ENCODE measurements at regions not wholly inside any gene's neighbourhood (a gene's known extent, or its start where the extent isn't known, plus 50 kb on each side); places are given as distances from the start of the nearest gene placed in this dataset.
"Not testable (repeated sequence)": the region's sequence is repeated elsewhere in the genome, so short reads cannot be mapped to it uniquely, and the experiment has no call there.

DNA sequence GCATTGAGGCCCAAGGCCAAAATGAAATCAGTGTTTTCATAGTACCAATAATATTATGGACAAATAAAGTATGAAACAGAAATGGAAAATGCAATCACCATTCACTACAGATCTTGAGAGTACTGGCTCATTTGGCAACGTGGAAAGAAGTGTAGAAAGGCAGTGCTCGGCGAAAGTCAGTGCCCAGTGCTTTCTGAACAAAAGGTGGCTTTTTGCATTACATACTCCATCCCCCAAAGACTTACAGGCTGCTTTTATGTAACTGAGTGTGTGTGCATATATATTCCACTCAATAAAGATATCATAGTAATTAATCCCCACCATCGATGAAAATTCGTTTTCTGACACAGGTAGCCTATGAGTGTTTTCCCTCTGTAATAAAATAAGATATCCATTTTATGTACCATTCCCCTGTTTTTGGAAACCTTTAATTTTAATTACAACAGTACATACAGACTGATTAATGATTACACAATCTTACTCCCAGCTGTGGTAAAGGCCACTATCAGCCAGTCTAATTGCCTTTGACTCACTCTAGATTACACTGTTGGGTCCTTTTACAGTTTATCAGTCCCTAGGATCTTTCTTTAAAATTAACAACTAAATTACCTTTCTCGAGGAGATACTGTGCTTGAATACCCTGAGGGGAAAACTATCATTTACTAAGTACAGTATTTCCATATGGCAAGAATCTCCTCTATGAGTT, 65.9 kb downstream of the MAD2L1 start:
- DNase-seq: no peak
- TF ChIP-seq, protein P1, sequence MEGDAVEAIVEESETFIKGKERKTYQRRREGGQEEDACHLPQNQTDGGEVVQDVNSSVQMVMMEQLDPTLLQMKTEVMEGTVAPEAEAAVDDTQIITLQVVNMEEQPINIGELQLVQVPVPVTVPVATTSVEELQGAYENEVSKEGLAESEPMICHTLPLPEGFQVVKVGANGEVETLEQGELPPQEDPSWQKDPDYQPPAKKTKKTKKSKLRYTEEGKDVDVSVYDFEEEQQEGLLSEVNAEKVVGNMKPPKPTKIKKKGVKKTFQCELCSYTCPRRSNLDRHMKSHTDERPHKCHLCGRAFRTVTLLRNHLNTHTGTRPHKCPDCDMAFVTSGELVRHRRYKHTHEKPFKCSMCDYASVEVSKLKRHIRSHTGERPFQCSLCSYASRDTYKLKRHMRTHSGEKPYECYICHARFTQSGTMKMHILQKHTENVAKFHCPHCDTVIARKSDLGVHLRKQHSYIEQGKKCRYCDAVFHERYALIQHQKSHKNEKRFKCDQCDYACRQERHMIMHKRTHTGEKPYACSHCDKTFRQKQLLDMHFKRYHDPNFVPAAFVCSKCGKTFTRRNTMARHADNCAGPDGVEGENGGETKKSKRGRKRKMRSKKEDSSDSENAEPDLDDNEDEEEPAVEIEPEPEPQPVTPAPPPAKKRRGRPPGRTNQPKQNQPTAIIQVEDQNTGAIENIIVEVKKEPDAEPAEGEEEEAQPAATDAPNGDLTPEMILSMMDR (IDR thresholded peaks at IDR 0.05): no peak
- no peak for TF ChIP-seq POLR2A (IDR thresholded peaks at IDR 0.05)
- WGBS, 2 donors: 71 to 72% methylated on average over 6 of the region's 6 CpGs

GRCh38 chr4:119996024-119996423, 70.6 kb downstream of the MAD2L1 start:
- DNase-seq; H3K27ac ChIP-seq; H3K36me3 ChIP-seq; H3K27me3 ChIP-seq; H3K9me3 ChIP-seq; intact Hi-C loops (cut with DNase I); H3K4me3 ChIP-seq; H3K4me1 ChIP-seq: not testable (repeated sequence)
- WGBS, 2 donors: 83% methylated on average over 7 to 10 of the region's 10 CpGs

More for the DNA sequence above, 65.9 kb downstream of the MAD2L1 start:
- H3K27me3 ChIP-seq: no peaks in the 10 kb centered on the region
- no peaks in the 10 kb centered on the region for H3K36me3 ChIP-seq
- no peaks in the 10 kb centered on the region for H3K9me3 ChIP-seq
- intact Hi-C loops (cut with DNase I): no loop called here
- H3K4me1 ChIP-seq: no peaks in the 10 kb centered on the region
- H3K4me3 ChIP-seq: no peak overlapping the region
- no peak overlapping the region for H3K27ac ChIP-seq

DNA sequence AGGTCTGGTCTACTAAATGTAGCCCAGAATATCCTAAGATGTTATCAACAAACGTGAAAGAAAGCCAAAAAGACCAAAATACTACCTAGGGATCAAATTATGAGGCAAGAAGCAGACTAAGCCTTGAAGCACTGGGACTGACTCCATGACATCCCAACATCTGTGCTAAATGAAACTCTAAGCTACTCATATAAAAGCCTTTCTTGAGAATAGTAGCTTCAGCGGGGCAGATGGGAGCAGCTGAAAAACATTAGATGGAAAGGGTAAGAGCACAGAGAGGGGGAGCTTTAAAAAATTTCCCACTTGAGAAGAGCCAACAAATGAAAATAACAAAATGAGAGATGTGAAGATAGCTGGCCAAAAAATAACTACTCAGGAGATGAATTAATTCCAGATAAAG, 81.7 kb downstream of the MAD2L1 start:
- TF ChIP-seq, protein P1 (IDR thresholded peaks at IDR 0.05): no peak
- no peak for TF ChIP-seq POLR2A (IDR thresholded peaks at IDR 0.05)
- no peaks in the 10 kb centered on the region for H3K36me3 ChIP-seq
- intact Hi-C loops (cut with DNase I): no loop called here
- no peak overlapping the region for H3K27ac ChIP-seq
- DNase-seq: no peak
- 36 to 55% methylated on average over 2 of the region's 2 CpGs for WGBS, 2 donors
- H3K4me1 ChIP-seq: no peaks in the 10 kb centered on the region
- no peak overlapping the region for H3K4me3 ChIP-seq
- H3K9me3 ChIP-seq: no peaks in the 10 kb centered on the region
- H3K27me3 ChIP-seq: no peaks in the 10 kb centered on the region

DNA sequence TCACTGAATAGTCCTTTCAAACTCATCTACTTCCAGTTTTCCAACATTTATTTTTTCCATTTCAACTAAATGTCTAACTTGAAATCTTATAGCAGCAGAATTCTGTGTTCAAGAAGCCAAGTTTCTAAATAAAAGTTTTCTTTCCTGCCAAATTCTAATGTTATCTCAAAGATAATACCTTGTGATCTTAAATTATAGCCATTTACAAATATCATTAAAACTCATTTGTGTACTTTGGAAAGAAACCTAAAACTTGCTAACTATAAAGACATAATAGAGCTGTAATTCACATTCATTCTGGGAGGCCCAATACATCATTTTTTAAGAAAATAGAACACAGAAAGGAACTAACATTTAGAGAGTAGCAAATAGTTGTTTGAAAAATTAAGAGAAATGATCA, 83.9 kb downstream of the MAD2L1 start:
- Histone ChIP-seq H3K4me3 (no peak overlapping the region), H3K36me3 (no peaks in the 10 kb centered on the region), H3K9me3 (no peaks in the 10 kb centered on the region), H3K27me3 (no peaks in the 10 kb centered on the region), H3K4me1 (no peaks in the 10 kb centered on the region), H3K27ac (no peak overlapping the region)
- intact Hi-C loops (cut with DNase I): no loop called here
- DNase-seq: no peak
- TF ChIP-seq, protein P1 (IDR thresholded peaks at IDR 0.05): no peak
- no peak for TF ChIP-seq POLR2A (IDR thresholded peaks at IDR 0.05)

DNA sequence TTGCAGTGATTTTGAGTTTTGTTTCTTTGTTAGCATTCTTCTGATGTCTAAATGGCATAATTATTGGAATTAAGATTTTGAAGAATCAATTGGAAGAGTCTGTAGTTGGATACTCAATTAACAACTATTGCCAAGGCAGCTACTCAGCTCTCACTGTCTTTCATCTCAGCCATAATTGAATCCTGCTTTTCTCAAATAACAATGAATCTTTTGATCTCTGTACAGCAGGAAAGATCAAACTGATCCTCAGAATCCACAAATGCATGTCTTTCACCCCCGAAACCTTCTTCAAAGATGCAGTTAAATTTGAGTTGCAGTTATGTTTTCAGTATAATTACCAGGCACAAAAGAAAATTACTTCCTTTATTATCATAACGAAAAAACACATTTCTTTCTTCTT, 86.2 kb downstream of the MAD2L1 start:
- WGBS, 2 donors: 55 to 56% methylated on average over 2 of the region's 2 CpGs

More for the DNA sequence above, 86.2 kb downstream of the MAD2L1 start:
- intact Hi-C loops (cut with DNase I): no loop called here
- TF ChIP-seq POLR2A (IDR thresholded peaks at IDR 0.05): no peak
- TF ChIP-seq, protein P1 (IDR thresholded peaks at IDR 0.05): no peak
- no peak for DNase-seq
- Histone ChIP-seq H3K36me3 (no peaks in the 10 kb centered on the region), H3K4me1 (no peaks in the 10 kb centered on the region), H3K9me3 (no peaks in the 10 kb centered on the region), H3K27ac (no peak overlapping the region), H3K27me3 (no peaks in the 10 kb centered on the region), H3K4me3 (no peak overlapping the region)
